HCT116 (cell line): ENCODE measurements at regions not wholly inside any gene's neighbourhood (a gene's known extent, or its start where the extent isn't known, plus 50 kb on each side); places are given as distances from the start of the nearest gene placed in this dataset.

Source experiments
- ATAC-seq: fragments of 200-7000 bp; cut with Tn5 transposase; 2 replicates; pipeline ENCODE4 v1.9.1; 2020; ENCODE audit warnings: mild to moderate bottlenecking, moderate library complexity
- BruUV-seq: library from RNA; stranded (reverse); fragments of 400-500 nt; replicated peaks from 2 replicates; lab custom pipeline; 2021; lab: Mats Ljungman, UMichigan
- CTCF ChIA-PET: fragments of 300-600 bp; sonication (Branson Sonifier 250); formaldehyde crosslinking; loops from one replicate; lab custom pipeline; 2021; ENCODE audit warnings: antibody characterized with exemption; lab: Charles Lee
- POLR2A ChIA-PET: fragments of 300-600, 350-600 bp; sonication (Branson Sonifier 250); formaldehyde crosslinking; loops from one replicate; lab custom pipeline; 2021; ENCODE audit warnings: antibody characterized with exemption; lab: Charles Lee
- RAD21 ChIA-PET, 2 experiments: fragments of 300-600 bp; sonication (Branson Sonifier 250); formaldehyde crosslinking; loops; one replicate each; lab custom pipeline; 2023; ENCODE audit warnings: low total read pairs in 2 of 2; ENCODE audit not compliant: uncharacterized antibody in 2 of 2, unreplicated experiment in 2 of 2, low non-redundant PET in 1 of 2; lab: Charles Lee
- DNase-seq: peaks from one replicate; pipeline ENCODE4 v3.0.0-alpha.2; 2010; ENCODE audit warnings: low read depth, low spot score
- H2AFZ ChIP-seq: fragments of 200-600 bp; shearing (Covaris generic), sonication (generic); 2 replicates; pipeline ENCODE4 v1.6.1; 2017; ENCODE audit warnings: low read depth, mixed run types, mixed read lengths, antibody characterized with exemption, low read length; ENCODE audit not compliant: poor library complexity, severe bottlenecking
- H3K27ac ChIP-seq: 2 replicates; pipeline ENCODE4 v1.5.1; 2012; ENCODE audit warnings: low read depth, low read length
- H3K27me3 ChIP-seq: fragments of 200-600 bp; sonication (generic); 2 replicates; pipeline ENCODE4 v1.6.1; 2016; ENCODE audit warnings: mixed run types, low read length, mixed read lengths; ENCODE audit not compliant: insufficient read depth
- H3K36me3 ChIP-seq, 2 experiments: fragments of 200-500 bp in 1 of 2; fragments of 200-600 bp in 1 of 2; sonication (Bioruptor generic) in 1 of 2; sonication (generic) in 1 of 2; 2 replicates each; pipeline versions ENCODE4 v1.5.1 to v1.6.1; 2014 to 2016; ENCODE audit warnings: low read length in 2 of 2, inconsistent platforms in 1 of 2, mixed read lengths in 1 of 2, mixed run types in 1 of 2; ENCODE audit not compliant: insufficient read depth in 2 of 2, control insufficient read depth in 1 of 2
- H3K4me1 ChIP-seq, 2 experiments: fragments of 200-600 bp in 1 of 2; sonication (generic) in 1 of 2; 2 replicates each; pipeline versions ENCODE4 v1.5.1 to v1.6.1; 2012 to 2017; ENCODE audit warnings: low read length in 2 of 2, inconsistent platforms in 1 of 2, mild to moderate bottlenecking in 1 of 2, mixed read lengths in 1 of 2, mixed run types in 1 of 2, moderate library complexity in 1 of 2; ENCODE audit not compliant: insufficient read depth in 2 of 2, control insufficient read depth in 1 of 2
- H3K4me2 ChIP-seq: fragments of 200-600 bp; sonication (generic); 2 replicates; pipeline ENCODE4 v1.6.1; 2017; ENCODE audit warnings: mixed run types, low read length, mixed read lengths
- H3K4me3 ChIP-seq, 2 experiments: fragments of 200-600 bp in 1 of 2; sonication (generic) in 1 of 2; replicated peaks in 1 of 2; 2 replicates each; pipeline ENCODE4 v1.5.1; 2011 to 2016; ENCODE audit warnings: low read length in 2 of 2, control low read depth in 1 of 2, low read depth in 1 of 2, mild to moderate bottlenecking in 1 of 2, mixed read lengths in 1 of 2, mixed run types in 1 of 2
- H3K79me2 ChIP-seq: fragments of 200-600 bp; sonication (generic); 2 replicates; pipeline ENCODE4 v1.6.1; 2017; ENCODE audit warnings: mild to moderate bottlenecking, mixed run types, low read length, moderate library complexity, mixed read lengths; ENCODE audit not compliant: insufficient read depth
- H3K9ac ChIP-seq: fragments of 200-600 bp; sonication (generic); 2 replicates; pipeline ENCODE4 v1.6.1; 2016; ENCODE audit warnings: low read length, mixed read lengths
- H3K9me2 ChIP-seq: fragments of 200-600 bp; sonication (generic), shearing (Covaris generic); 2 replicates; pipeline ENCODE4 v1.6.1; 2017; ENCODE audit warnings: mixed run types, mild to moderate bottlenecking, moderate library complexity; ENCODE audit not compliant: insufficient read depth
- H3K9me3 ChIP-seq, 2 experiments: fragments of 200-500 bp in 1 of 2; fragments of 200-600 bp in 1 of 2; sonication (Bioruptor generic) in 1 of 2; sonication (generic) in 1 of 2; 2 replicates each; pipeline ENCODE4 v1.6.1; 2014 to 2017; ENCODE audit warnings: low read length in 2 of 2, mixed read lengths in 2 of 2, inconsistent platforms in 1 of 2, low read depth in 1 of 2, mild to moderate bottlenecking in 1 of 2, mixed run types in 1 of 2, moderate library complexity in 1 of 2; ENCODE audit not compliant: control insufficient read depth in 1 of 2, insufficient read depth in 1 of 2
- H4K20me1 ChIP-seq: fragments of 200-600 bp; sonication (generic), shearing (Covaris generic); 2 replicates; pipeline ENCODE4 v1.6.1; 2017; ENCODE audit warnings: mixed run types, mild to moderate bottlenecking, moderate library complexity; ENCODE audit not compliant: insufficient read depth
- CBX3 ChIP-seq: IDR thresholded peaks from 2 replicates; pipeline ENCODE4 v1.6.1; 2012; ENCODE audit warnings: low read depth
- CEBPB ChIP-seq: IDR thresholded peaks from 2 replicates; pipeline ENCODE4 v1.6.1; 2012; ENCODE audit warnings: low read depth
- EGR1 ChIP-seq: IDR thresholded peaks from 2 replicates; pipeline ENCODE4 v1.6.1; 2012; ENCODE audit warnings: low read depth
- ELF1 ChIP-seq: IDR thresholded peaks from 2 replicates; pipeline ENCODE4 v1.6.1; 2012; ENCODE audit warnings: low read depth, borderline replicate concordance
- EZH2phosphoT487 ChIP-seq: fragments of 200-600 bp; IDR thresholded peaks from 2 replicates; pipeline ENCODE4 v1.6.1; 2018; ENCODE audit warnings: antibody characterized with exemption, borderline replicate concordance
- FOSL1 ChIP-seq: IDR thresholded peaks from 2 replicates; pipeline ENCODE4 v1.6.1; 2012; ENCODE audit warnings: low read depth
- JUND ChIP-seq: IDR thresholded peaks from 2 replicates; pipeline ENCODE4 v1.6.1; 2012
- POLR2A ChIP-seq: IDR thresholded peaks from 2 replicates; pipeline ENCODE4 v1.7.0; 2011; ENCODE audit warnings: borderline replicate concordance; ENCODE audit not compliant: insufficient read depth, insufficient read length; ENCODE audit errors: extremely low read depth
- POLR2AphosphoS5 ChIP-seq: IDR thresholded peaks from 2 replicates; pipeline ENCODE4 v1.6.1; 2011; ENCODE audit warnings: mild to moderate bottlenecking, low read depth, low read length, moderate library complexity
- RAD21 ChIP-seq: IDR thresholded peaks from 2 replicates; pipeline ENCODE4 v1.6.1; 2012; ENCODE audit warnings: low read depth, mild to moderate bottlenecking
- SIN3A ChIP-seq: IDR thresholded peaks from 2 replicates; pipeline ENCODE4 v1.6.1; 2012; ENCODE audit warnings: low read depth
- SP1 ChIP-seq: IDR thresholded peaks from 2 replicates; pipeline ENCODE4 v1.6.1; 2012; ENCODE audit warnings: low read depth
- TCF7L2 ChIP-seq: IDR thresholded peaks from 2 replicates; pipeline ENCODE4 v1.7.0; 2011; ENCODE audit warnings: borderline replicate concordance, inconsistent platforms; ENCODE audit not compliant: insufficient read depth, insufficient read length; ENCODE audit errors: extremely low read depth
- YY1 ChIP-seq: IDR thresholded peaks from 2 replicates; pipeline ENCODE4 v1.6.1; 2011; ENCODE audit warnings: low read length, low read depth, moderate library complexity, mild to moderate bottlenecking; ENCODE audit not compliant: insufficient replicate concordance; ENCODE audit errors: extremely low read depth
- ZFX ChIP-seq: fragments of 450-650 bp; IDR thresholded peaks from 2 replicates; pipeline ENCODE4 v1.6.1; 2017
- ZNF274 ChIP-seq: fragments of 200-500 bp; sonication (Bioruptor generic); IDR thresholded peaks from 2 replicates; pipeline ENCODE4 v1.6.1; 2014; ENCODE audit warnings: mild to moderate bottlenecking, low read depth, low read length, inconsistent platforms
- intact Hi-C: fragments of 100-400 bp; cut with micrococcal nuclease; formaldehyde crosslinking; loops from 2 replicates; pipeline ENCODE4 v1.10.0; 2022
- TF ChIP-seq, protein P1 (sequence below): IDR thresholded peaks from 2 replicates; pipeline ENCODE4 v1.6.1; 2012
- TF ChIP-seq, protein P2 (sequence below), 3 experiments: fragments of 200-600 bp in 1 of 3; sonication (generic) in 1 of 3; IDR thresholded peaks in 2 of 3; conservative IDR thresholded peaks in 1 of 3; 2 replicates each; pipeline ENCODE4 v1.5.1; 2012 to 2017; ENCODE audit warnings: low read depth in 2 of 3, low read length in 2 of 3, antibody characterized with exemption in 1 of 3, borderline replicate concordance in 1 of 3, control low read depth in 1 of 3, mild to moderate bottlenecking in 1 of 3, mixed read lengths in 1 of 3, mixed run types in 1 of 3, moderate library complexity in 1 of 3; ENCODE audit not compliant: insufficient read depth in 1 of 3
- TF ChIP-seq, protein P3 (sequence below): IDR thresholded peaks from 2 replicates; pipeline ENCODE4 v1.6.1; 2012

DNA sequence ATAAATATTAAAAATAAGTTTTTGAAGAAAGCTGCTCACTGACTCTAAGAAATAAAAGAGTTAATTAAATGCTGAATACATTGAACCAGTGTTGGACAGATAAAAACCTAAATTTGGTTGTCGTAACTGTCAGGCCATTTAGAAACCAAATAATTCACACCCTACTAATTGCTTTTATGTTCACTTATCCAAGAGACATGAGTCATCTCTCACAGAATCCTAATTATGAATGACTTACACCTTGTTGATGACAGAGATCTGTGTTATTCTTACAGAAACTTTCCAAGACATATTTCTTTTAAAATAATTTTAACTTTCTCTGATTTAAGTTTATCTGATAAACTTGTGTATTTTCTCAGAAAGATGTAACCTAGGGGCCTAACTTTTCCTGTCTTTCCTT lies 250.7 kb downstream of the IKZF2 start:
- H3K9me2 ChIP-seq, result no peaks in the 10 kb centered on the region
- H3K4me2 ChIP-seq, result no peak overlapping the region
- no peaks in the 10 kb centered on the region for H4K20me1 ChIP-seq
- H3K27me3 ChIP-seq, result no peaks in the 10 kb centered on the region
- no peak overlapping the region for H3K27ac ChIP-seq
- intact Hi-C loops, result no loop called here
- DNase-seq, result no peak
- H3K9me3 ChIP-seq, result no peaks in the 10 kb centered on the region
- H3K9ac ChIP-seq, result no peak overlapping the region
- H3K36me3 ChIP-seq, result no peaks in the 10 kb centered on the region
- TF ChIP-seq ELF1 (no peak), CBX3 (no peak), FOSL1 (no peak), JUND (no peak), CEBPB (no peak), POLR2AphosphoS5 (no peak), TCF7L2 (no peak), SIN3A (no peak), ZFX (no peak), EZH2phosphoT487 (no peak), ZNF274 (no peak), SP1 (no peak), EGR1 (no peak), POLR2A (no peak), YY1 (no peak), RAD21 (no peak)
- TF ChIP-seq, protein P1, sequence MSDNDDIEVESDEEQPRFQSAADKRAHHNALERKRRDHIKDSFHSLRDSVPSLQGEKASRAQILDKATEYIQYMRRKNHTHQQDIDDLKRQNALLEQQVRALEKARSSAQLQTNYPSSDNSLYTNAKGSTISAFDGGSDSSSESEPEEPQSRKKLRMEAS, result no peak
- TF ChIP-seq, protein P2, sequence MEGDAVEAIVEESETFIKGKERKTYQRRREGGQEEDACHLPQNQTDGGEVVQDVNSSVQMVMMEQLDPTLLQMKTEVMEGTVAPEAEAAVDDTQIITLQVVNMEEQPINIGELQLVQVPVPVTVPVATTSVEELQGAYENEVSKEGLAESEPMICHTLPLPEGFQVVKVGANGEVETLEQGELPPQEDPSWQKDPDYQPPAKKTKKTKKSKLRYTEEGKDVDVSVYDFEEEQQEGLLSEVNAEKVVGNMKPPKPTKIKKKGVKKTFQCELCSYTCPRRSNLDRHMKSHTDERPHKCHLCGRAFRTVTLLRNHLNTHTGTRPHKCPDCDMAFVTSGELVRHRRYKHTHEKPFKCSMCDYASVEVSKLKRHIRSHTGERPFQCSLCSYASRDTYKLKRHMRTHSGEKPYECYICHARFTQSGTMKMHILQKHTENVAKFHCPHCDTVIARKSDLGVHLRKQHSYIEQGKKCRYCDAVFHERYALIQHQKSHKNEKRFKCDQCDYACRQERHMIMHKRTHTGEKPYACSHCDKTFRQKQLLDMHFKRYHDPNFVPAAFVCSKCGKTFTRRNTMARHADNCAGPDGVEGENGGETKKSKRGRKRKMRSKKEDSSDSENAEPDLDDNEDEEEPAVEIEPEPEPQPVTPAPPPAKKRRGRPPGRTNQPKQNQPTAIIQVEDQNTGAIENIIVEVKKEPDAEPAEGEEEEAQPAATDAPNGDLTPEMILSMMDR (IDR thresholded peaks at IDR 0.05 in 2 of 3, conservative IDR thresholded peaks at IDR 0.05 in 1 of 3; ENCODE audit: borderline replicate concordance in 1 of 3, insufficient read depth in 1 of 3, low read depth in 2 of 3, low read length in 2 of 3), result no peak
- TF ChIP-seq, protein P3, sequence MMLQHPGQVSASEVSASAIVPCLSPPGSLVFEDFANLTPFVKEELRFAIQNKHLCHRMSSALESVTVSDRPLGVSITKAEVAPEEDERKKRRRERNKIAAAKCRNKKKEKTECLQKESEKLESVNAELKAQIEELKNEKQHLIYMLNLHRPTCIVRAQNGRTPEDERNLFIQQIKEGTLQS, result no peak
- H3K4me1 ChIP-seq, result 0 out of 4 replicates have a peak, but pooled peaks cover 0 to 4% of the 10 kb centered on the region in 2 experiments
- H2AFZ ChIP-seq, result no peak overlapping the region
- H3K79me2 ChIP-seq, result no peaks in the 10 kb centered on the region
- H3K4me3 ChIP-seq, result no peak overlapping the region
- no peak for ATAC-seq
- no TSS peak for BruUV-seq
- CTCF ChIA-PET, result no interaction called here
- RAD21 ChIA-PET, result no interaction called here
- POLR2A ChIA-PET, result no interaction called here
